HG03025 (cell line): ENCODE measurements at regions not wholly inside any gene's neighbourhood (a gene's known extent, or its start where the extent isn't known, plus 50 kb on each side); places are given as distances from the start of the nearest gene placed in this dataset.

Source experiments
- ATAC-seq: cut with Tn5 transposase; IDR thresholded peaks from one replicate; pipeline ENCODE4 v1.9.1; 2021; ENCODE audit warnings: mild to moderate bottlenecking, moderate library complexity; ENCODE audit not compliant: unreplicated experiment, low FRiP score

GRCh38 chr3:83093222-83093572 is 1331.8 kb upstream of the GBE1 start:
- no peak for ATAC-seq

- ATAC-seq: no peak
These were observed 1331.2 kb upstream of the GBE1 start for GRCh38 chr3:83092521-83093221.

GRCh38 chr3:83076041-83076440 is 1314.6 kb upstream of the GBE1 start:
- ATAC-seq: no peak

- no peak for ATAC-seq
These were observed 1313.0 kb upstream of the GBE1 start for GRCh38 chr3:83074485-83074884.

GRCh38 chr3:83065851-83066460 is 1304.5 kb upstream of the GBE1 start:
- no peak for ATAC-seq

GRCh38 chr3:83063446-83063845 is 1302.0 kb upstream of the GBE1 start:
- ATAC-seq: no peak

- ATAC-seq: no peak
These were observed 1287.1 kb upstream of the GBE1 start for GRCh38 chr3:83048556-83048955.

GRCh38 chr3:83039422-83039821 is 1278.0 kb upstream of the GBE1 start:
- no peak for ATAC-seq

- ATAC-seq: no peak
These were observed 1274.2 kb upstream of the GBE1 start for GRCh38 chr3:83035704-83036010.

GRCh38 chr3:83034806-83035703 is 1273.6 kb upstream of the GBE1 start:
- ATAC-seq: no peak

GRCh38 chr3:83033133-83033532 is 1271.7 kb upstream of the GBE1 start:
- no peak for ATAC-seq

- ATAC-seq: no peak
These were observed 1261.6 kb upstream of the GBE1 start for GRCh38 chr3:83023086-83023485.

- no peak for ATAC-seq
These were observed 1250.0 kb upstream of the GBE1 start for GRCh38 chr3:83011481-83011880.

GRCh38 chr3:83003917-83004316 is 1242.5 kb upstream of the GBE1 start:
- ATAC-seq: no peak

- ATAC-seq: no peak
These were observed 1241.5 kb upstream of the GBE1 start for GRCh38 chr3:83002869-83003445.

GRCh38 chr3:82999777-83000176 is 1238.3 kb upstream of the GBE1 start:
- no peak for ATAC-seq

- no peak for ATAC-seq
These were observed 1216.9 kb upstream of the GBE1 start for GRCh38 chr3:82978368-82978767.

GRCh38 chr3:82977871-82978270 is 1216.4 kb upstream of the GBE1 start:
- no peak for ATAC-seq

GRCh38 chr3:82973791-82974190 is 1212.3 kb upstream of the GBE1 start:
- no peak for ATAC-seq

GRCh38 chr3:82960379-82960778 is 1198.9 kb upstream of the GBE1 start:
- ATAC-seq: no peak

GRCh38 chr3:82957696-82958095 is 1196.3 kb upstream of the GBE1 start:
- no peak for ATAC-seq
